HG03103 (cell line): ENCODE measurements at regions not wholly inside any gene's neighbourhood (a gene's known extent, or its start where the extent isn't known, plus 50 kb on each side); places are given as distances from the start of the nearest gene placed in this dataset.
A peak's percentile ranks its signal among the peaks of the same experiment; 100 is the strongest.

Source experiments
- ATAC-seq: cut with Tn5 transposase; IDR thresholded peaks from one replicate; pipeline ENCODE4 v1.9.1; 2021; ENCODE audit warnings: low read depth; ENCODE audit not compliant: unreplicated experiment

DNA sequence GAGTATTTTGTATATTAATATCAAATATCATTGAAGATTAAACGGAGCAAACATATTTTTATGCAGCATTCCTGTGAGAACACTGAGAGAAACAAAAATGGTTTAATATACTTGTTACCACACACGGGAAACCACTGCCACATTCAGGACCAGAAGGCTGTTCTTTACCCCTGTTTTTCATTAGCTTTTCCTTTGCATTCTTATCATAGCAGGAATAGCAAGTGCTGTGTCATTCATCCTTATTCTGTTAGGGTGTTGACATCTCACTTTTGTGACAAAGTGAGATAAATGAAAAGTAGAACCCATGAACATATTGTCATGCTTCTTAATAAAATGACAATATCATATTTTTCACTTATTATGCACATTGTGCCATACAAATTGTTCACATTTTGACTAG lies 212.4 kb upstream of the NDST4 start:
- ATAC-seq: no peak

DNA sequence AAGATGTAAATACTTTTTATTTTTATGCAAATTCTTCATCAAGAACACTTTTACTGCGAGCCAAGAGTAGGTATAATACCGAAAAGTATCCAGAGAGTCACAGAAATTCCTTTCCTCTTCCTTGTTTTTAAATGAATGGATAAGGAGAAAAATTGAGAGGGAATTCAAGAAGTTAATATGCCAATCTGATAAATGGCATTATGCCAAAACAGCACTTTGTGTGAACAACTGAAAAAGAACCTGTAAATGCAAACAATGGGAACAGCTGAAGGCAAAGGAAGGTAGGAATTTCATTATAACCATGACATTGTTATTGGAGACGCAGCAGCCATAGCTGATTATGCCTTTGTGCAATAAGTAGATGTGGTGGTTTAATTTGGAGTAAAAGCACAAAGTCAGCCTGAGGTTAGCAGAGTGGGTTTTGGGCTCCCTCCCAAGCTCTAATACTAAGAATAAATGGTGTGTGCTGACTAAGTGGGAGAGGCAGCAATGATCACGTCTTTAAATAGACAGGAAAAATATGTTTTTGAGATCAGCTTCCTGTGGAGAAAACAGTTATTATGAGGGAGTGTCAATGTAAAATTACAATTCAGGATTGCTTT lies 209.8 kb upstream of the NDST4 start:
- ATAC-seq: no peak

DNA sequence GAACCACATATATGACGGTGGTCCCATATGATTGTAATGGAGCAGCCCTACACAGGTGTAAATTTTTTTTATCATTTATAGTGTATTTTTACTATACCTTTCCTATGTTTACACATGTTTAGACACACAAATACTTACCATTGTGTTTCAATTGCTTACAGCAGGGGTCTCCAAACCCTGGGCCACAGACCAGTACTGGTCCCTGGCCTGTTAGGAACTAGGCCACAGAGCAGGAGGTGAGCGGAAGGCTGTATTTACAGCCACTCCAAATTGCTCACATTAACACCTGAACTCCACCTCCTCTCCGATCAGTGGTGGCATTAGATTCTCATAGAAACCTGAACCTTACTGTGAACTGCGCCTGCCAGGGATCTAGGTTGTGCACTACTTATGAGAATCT lies 201.8 kb upstream of the NDST4 start:
- ATAC-seq: no peak

DNA sequence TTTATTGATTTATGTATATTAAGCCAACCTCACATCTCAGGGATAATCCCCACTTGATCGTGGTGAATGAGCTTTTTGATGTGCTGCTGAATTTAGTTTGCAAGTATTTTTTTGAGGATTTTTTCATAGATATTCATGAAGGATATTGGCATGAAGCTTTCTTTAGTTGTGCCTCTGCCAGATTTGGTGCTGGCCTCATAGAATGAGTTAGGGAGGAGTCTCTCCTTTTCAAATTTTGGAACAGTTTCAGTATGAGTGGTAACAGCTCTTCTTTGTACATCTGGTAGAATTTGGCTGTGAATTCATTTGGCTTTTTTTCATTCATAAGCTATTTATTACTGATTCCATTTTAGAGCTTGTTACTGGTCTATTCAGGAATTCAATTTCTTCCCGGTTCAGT lies 197.2 kb upstream of the NDST4 start:
- ATAC-seq: no peak

DNA sequence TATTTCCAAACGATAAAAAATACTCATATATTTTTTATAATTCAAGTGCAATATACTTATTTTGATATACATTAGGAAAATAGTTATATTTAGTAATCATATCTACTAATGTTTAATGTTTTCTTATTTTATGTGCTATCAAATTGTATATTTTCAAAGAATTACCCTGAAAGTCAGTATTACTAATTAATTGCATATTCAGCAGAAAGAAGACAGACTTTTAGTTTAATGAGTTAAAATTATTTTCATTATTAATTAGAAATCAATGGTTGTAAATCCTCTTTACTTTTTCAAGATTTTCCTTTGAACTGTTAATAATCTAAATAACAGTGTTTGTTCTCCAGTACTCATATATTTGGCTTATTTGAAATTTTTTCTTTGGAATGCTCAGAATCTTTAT lies 181.3 kb upstream of the NDST4 start:
- ATAC-seq: no peak

DNA sequence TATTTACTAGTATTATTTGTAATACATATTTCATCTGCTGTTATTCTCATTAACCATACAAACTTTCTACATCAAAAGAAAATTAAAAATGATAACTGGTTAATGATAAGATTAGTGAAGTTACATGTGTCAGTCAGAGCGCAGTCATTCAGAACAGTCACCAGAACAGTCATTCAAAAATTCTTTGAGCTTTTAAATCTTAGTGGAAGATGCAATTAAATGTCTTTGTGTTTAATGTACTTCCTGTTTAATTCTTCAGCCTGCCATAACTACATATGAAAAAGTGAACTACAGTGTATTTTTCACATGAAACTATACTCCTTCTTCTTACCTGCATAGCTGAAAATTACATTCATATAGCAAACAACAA lies 179.7 kb upstream of the NDST4 start:
- no peak for ATAC-seq

DNA sequence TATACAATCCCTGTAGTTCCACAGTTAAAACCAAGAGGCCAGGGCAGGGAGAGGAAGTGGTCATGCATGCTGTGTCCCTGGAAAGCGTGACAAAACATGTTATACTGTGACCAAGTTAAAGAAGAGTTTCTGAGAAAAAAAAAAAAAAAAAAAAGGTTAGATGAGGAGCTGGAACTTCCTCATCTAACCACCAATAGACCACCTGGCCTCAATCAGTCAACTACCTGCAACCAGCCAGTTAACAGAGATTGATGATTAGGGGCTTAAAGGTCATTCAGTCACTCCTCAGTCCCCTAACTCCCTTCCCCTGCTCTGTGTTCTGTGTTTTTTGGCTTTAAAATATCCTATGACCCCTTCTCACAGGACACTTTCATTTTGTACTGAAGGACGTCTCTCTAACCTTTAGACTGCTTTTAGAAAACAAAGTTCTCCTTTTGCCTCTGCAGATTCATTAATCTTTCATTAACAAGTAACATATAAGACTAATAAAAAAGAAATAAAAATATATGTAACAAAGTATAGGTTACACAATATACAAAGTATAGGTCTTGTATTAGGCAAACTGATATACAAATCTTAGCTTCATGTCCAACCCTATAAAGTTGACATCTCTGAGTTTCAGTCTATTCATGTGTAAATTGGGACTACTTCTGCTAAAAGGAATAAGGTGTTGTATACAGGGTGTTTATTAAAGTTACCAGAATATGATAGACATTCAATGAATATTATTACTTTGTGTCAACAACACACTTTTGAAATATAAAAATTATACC lies 179.1 kb upstream of the NDST4 start:
- no peak for ATAC-seq

DNA sequence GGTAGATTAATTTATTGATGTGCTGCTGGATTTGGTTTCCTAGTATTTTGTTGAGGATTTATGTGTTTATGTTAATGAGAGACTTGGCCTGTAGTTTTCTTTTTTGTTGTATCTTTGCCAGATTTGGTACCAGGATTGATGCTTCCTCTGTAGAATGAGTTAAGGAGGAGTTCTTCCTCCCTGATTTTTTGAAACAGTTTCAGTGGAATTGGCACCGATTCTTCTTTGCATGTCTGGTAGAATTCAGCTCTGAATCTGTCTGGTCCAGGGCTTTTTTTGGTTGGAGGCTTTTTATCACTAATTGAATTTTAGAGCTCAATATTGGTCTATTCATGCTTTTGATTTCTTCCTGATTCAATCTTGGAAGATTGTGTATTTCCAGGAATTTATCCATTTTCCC lies 174.0 kb upstream of the NDST4 start:
- ATAC-seq: no peak

DNA sequence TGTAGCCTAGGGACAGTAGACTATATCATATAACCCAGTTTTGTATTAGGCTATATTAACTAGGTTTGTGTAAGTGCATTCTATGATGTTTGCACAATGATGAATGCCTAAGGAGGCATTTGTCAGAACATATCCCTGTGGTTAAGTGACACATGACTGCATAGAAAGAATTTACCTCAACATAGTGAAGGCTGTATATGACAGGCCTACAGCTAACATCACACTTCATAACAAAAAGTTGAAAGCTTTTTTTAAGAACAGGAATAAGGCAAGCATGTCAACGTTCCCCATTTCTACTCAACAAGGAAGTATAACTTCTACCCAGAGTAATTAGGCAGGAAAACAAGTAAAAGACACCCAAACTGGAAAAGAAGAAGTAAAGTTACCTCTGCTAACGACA lies 165.9 kb upstream of the NDST4 start:
- ATAC-seq: no peak

DNA sequence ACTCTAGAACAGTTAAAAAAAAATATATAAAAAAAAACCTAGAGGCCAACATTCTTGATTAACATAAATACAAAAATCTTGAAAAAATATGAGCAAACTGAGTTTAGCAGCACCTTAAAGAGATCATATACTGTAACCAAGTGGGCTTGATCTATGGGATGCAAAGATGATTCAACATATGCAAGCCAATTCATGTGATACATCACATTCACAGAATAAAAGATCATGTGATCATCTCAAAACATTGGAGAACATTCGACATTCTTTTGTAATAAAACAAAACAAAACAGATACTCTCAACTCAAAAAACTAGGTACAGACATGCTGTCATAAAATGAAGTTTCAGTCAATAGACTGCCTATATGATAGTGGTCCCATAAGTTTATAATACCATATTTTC lies 165.4 kb upstream of the NDST4 start:
- no peak for ATAC-seq

DNA sequence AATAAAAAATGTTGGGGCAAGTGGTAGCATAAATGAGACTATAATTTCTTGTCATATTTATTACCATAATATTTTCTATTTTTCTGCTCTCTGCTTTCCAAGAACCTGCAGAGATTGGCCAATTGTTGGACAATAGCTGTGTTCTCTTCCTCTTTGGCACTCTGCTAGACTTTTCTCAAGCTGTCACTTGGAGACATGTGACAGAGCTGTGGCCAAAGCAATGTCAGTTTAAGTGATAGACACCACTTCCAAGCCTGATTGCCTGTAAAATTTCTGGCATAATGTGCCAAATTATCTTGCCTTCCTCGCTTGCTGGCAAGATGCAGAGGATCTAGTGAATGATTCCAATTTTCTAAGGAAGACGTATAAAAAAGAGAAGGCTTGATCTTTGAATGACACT lies 162.2 kb upstream of the NDST4 start:
- no peak for ATAC-seq

DNA sequence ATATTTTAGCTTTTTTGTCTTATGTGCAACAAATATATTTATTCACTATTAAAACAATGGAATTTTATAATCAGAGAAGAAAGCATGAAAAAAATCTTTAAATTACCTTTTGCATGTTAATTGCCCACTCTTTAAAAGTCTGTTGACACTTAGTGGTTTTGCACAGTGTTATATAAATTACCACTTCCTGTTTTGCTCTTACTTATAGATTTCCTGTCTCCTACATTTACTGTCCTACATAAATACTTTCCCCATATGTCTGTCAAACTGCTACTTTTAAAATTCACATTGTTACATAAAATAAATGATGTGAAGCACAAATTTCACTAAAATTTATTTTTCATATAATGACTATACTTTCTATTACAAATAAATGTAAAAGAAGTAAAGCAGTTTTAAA lies 161.1 kb upstream of the NDST4 start:
- peak; percentile 62 for ATAC-seq

DNA sequence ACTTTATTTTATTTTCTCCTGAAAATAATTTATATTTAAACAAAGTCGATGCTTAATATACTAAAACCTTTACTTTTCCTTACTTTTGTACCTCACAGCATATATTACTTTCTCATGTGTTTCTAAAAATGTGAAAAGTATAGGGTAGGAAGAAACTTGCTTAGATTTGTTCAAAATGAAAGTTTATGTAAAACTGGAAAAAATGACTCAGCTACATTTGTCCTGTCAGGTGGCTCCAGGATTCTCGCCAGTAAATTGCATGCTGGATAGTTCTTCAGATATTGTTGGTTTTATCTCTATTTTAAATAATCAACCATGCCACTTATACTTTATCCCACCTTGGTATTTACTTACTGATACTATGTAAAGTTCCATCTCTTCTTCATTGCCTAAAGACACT lies 159.2 kb upstream of the NDST4 start:
- no peak for ATAC-seq

DNA sequence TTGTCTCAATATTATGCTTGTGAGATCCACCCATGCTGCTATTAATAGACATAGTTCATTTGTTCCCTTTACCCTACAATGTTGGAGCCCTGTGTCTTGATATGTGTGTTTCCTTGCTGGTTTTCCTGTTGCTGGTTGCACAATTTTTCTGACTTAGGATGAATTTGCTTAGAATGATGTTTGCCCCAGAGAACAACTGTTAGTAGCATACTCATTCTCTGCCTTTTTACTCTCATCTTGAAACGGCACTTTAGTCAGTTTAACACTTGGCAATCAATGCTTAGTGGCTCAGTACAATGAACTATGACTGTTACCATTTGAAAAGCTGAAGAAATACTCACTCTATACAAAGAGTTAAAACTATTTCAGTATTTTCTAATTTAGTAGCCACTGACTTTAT lies 158.8 kb upstream of the NDST4 start:
- ATAC-seq: no peak

DNA sequence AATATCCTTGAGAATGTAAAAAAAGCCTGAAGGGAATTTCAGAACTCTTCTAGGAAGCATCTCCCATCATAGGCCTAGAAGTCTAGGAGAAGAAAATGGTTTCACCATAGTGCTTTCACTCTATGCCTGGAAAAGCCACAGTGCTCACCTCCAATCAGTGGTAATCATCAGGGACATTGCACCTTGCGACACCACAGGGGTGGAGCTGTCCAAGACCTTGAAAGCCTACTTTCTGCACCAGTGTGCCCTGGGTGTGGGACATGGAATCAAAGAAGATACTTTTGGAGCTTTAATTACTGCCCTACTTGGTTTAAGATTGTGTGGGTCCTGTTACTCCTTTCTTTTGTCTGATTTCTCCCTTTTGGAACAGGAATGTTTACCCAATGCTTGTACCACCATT lies 146.8 kb upstream of the NDST4 start:
- no peak for ATAC-seq

DNA sequence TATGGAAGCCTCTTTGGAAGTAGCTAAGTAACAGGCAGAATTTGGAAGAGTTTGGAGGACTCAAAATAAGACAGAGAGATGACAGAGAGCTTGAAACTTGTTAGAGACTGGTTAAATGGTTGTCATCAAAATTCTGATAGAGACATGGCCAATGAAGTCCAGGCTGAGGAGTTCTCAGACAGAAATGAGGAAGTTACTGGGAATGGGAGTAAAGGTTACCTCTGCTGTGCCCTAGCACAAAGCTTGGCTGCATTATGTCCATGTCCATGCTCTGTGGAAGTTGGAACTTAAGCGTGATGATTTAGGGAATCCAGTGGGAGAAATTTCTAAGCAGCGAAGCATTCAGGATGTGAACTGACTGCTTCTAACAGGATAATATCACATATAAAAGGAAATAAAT lies 146.2 kb upstream of the NDST4 start:
- no peak for ATAC-seq

DNA sequence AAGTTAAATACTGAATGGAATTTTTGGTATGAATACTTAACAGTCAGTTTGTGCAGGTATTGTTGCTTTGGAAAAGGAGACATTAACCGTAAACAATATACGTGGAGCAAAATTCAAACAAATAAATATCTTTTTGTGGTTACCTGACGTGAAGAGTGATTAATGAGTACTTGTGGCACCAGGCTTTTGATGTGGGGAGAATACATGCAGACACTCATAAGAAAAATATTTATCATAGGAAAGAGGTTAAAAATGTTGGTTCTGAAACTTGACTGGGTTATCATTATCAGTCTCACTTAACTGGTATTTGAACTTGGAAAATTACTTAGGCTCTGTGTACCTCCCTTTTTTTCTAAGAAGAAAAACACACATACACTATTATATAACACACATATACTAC lies 136.4 kb upstream of the NDST4 start:
- ATAC-seq: no peak

DNA sequence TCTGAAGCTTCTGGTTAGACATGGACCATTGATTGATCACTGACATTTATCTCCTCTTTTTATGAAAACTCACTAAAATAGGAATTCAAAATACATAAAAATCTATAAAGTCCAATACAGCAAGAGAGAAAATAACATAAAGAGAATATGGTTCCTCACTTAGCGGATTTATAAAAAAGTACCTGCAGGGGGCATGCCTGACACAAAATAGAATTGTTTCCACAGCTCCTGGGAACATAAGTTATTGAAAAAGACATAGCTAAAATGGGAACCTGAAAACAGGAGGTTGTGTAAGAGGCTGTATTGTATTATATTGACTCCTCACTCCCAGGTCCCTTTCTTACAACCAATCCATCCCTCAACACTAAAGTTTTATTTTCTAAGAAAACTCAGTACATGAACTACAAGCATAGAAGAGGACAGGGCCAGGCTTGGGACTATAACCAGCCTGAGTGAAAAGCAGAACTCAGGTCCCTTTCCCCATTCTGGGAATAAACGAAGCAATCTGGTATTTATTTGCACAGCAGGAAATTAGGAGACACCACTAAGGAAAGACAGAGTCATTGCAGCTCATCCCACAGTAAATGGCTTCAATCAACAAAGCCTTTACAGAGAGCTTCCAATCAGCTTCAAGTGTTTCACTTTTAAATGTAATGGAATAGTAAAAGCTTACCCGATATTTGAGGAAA lies 121.1 kb upstream of the NDST4 start:
- no peak for ATAC-seq

DNA sequence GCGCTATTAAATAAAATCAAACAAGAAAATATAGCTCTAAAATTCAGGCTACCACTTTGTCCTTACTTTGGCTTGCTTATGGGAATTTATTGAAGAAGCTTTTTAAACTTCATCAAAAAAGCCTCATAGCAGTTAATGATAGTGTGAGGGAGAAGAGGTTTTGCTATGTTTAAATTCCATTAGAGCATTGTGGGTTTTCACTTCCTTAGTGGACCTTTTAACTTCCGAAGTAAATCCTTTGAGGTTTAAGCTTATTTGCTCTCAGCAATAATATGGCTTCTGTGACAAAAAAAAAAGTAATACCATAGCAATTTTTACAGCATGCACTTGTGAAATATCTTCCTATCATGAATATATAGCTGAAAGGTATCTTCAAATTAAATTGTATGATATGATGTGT lies 120.2 kb upstream of the NDST4 start:
- no peak for ATAC-seq

DNA sequence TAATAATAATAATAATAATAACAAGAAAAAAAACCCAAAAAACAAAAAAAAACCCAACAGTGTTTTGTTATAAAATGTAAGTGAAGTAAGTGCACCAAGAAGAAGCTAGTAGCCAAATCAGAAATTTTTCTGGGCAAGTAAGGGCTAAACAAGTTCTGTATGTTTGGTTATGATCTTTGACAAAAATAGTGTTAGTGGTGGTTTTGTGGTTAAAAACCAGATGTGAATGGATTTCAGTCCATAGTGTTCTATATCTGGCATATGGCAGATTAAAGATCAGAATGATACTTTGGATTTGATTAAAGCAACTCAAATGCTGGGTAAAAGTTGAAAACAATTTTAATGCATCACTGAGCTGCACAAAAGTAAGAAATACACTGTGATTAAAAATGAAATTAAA lies 116.5 kb upstream of the NDST4 start:
- ATAC-seq: no peak

DNA sequence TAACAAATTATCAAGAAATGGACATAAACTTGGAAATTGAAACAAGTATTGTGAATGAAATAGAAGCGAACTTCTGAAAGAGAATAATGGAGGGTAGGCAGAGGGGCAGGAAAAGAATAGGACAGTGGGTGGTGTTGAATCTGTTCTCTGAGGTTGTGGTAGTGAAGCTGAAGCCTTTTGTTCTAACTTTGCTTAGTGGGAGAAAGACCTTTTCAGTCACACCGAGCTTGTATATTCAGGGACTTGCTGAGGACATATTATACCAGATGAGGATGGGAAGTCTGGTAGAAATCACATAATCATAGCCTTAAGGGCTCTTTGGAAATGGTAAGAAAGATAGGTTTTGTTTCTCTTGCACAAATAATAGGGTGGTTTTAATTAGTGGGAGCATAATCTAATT lies 115.4 kb upstream of the NDST4 start:
- no peak for ATAC-seq

DNA sequence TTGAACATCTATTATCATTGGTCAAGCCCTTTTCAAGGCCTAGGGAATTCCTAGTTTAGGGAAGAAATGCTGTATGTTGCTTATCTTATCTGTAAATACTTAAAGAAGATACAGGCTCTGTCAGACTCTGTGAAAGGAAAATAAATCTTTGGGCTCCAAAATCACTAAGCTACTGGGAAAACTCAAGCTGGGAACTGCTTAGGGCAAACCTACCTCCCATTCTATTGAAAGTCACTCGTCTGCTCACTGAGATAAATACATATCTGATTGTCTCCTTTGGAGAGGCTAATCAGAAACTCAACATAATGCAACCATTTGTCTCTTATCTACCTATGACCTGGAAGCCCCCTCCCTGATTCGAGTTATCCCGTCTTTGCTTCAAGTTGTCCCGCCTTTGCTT lies 108.6 kb upstream of the NDST4 start:
- ATAC-seq: no peak
